ENCODE measurements at regions not wholly inside any gene's neighbourhood (a gene's known extent, or its start where the extent isn't known, plus 50 kb on each side); places are given as distances from the start of the nearest gene placed in this dataset.
A peak's percentile ranks its signal among the peaks of the same experiment; 100 is the strongest.

DNA sequence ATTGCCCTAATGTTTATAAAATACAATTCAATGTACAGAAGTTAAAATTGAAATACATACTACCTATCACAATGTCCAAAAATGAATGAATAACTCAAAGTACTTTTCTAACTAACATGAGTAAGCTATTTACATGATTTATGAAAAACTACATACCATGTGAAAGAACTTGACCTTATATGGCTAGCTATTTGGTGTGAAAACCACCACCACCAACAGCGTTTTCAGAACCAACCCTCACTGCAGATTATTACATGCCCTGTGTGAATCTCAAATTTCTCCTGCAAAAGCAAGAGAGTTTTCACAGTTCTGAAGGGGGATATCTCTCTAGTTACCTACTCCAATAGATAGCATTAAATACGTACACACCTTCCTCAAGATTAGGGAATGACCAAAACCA, 198.5 kb downstream of the SPATA18 start:
- peak overlapping the region; percentile 10 for H3K9ac ChIP-seq (ENCODE audit: low read length)
- no peak overlapping the region for H4K91ac ChIP-seq (ENCODE audit: low read length)
- no peak overlapping the region for H4K8ac ChIP-seq (ENCODE audit: low read length)
- peak overlapping the region in 1 of 2 experiments; percentile 52 for H3K4me3 ChIP-seq (ENCODE audit: insufficient read depth in 1 of 2, low read depth in 1 of 2, low read length in 2 of 2)
- H3K18ac ChIP-seq (ENCODE audit: low read depth in 1 of 2, low read length in 2 of 2) = no peak overlapping the region
- 49% methylated on average over 1 of the region's 2 CpGs for WGBS
- peaks cover 27% of the 10 kb centered on the region for H3K9me3 ChIP-seq (ENCODE audit: control insufficient read depth, low read length)
- DNase-seq = no peak
- H3K4me1 ChIP-seq (ENCODE audit: control insufficient read depth, insufficient read depth, low read depth, low read length) = no peaks in the 10 kb centered on the region
- H3K4ac ChIP-seq (ENCODE audit: low read depth in 1 of 2, low read length in 2 of 2) = no peak overlapping the region
- H2AK5ac ChIP-seq (ENCODE audit: low read length, severe bottlenecking) = no peak overlapping the region
- H3K79me1 ChIP-seq (replicated peaks; ENCODE audit: low read length, poor library complexity, severe bottlenecking) = no peaks in the 10 kb centered on the region
- H2BK5ac ChIP-seq (ENCODE audit: low read depth, low read length, poor library complexity, severe bottlenecking) = no peak overlapping the region
- no peak overlapping the region for H3K23ac ChIP-seq (ENCODE audit: low read length in 2 of 2)
- H3K27ac ChIP-seq (ENCODE audit: low read length, poor library complexity, severe bottlenecking) = peak overlapping the region; percentile 27
- no peak overlapping the region for H2BK15ac ChIP-seq (ENCODE audit: low read depth, poor library complexity, severe bottlenecking)
- no peaks in the 10 kb centered on the region for H3K27me3 ChIP-seq (ENCODE audit: control insufficient read depth in 1 of 2, insufficient read depth in 1 of 2, low read length in 2 of 2)
- no peak overlapping the region for H3K4me2 ChIP-seq (ENCODE audit: low read length, poor library complexity, severe bottlenecking)
- no peak overlapping the region for H2BK120ac ChIP-seq (ENCODE audit: low read depth, low read length)
- H2AFZ ChIP-seq (ENCODE audit: low read depth, low read length) = no peak overlapping the region
- H3K36me3 ChIP-seq (ENCODE audit: control insufficient read depth in 1 of 2, insufficient read depth in 2 of 2, low read depth in 1 of 2, low read length in 2 of 2) = no peaks in the 10 kb centered on the region
- no peak overlapping the region for H2BK12ac ChIP-seq (ENCODE audit: low read length in 2 of 2)
- no peak overlapping the region for H3K14ac ChIP-seq (ENCODE audit: low read length in 2 of 2)

DNA sequence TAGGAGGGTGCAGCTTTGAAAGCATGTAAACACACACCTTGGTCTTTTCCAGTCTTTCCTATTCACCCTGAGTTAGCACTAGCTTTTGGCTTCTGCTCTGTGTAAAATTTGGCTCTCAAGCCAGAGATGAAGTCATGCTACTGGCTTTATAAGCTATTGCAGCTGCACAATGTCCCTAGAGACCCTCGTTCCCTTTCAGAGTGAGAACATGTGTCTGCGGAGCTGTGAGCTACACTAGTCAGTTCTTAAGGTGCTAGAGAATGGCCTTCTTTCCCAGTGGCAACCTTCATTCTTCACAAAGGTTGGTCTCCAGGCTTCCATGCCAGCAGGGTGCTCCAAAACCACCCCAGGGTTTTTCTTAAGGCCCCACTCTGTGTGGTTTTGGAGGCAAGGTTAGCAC, 199.1 kb downstream of the SPATA18 start:
- no peak overlapping the region for H4K8ac ChIP-seq (ENCODE audit: low read length)
- 45% methylated on average over 2 of the region's 2 CpGs for WGBS

DNA sequence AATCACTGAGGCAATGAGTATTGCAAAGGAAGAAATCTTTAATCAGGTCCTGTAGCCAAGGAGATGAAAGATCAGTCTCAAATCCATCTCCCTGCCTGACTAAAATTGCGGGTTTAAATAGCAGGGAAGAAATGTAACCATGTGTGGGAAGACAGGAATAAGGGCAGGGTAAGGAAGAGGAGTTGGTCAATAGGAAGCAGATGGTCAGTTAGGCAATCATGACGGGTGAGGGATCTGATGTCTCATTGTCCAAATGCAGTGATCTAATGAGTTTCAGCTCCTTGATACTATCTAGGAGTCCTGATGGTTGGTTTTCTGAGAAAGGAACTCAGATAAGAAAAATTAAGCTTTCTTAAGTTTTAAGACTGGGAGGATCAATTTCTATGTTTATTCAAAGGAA, 200.8 kb downstream of the SPATA18 start:
- H3K18ac ChIP-seq (ENCODE audit: low read depth in 1 of 2, low read length in 2 of 2) = no peak overlapping the region
- no peaks in the 10 kb centered on the region for H3K27me3 ChIP-seq (ENCODE audit: control insufficient read depth in 1 of 2, insufficient read depth in 1 of 2, low read length in 2 of 2)
- no peak overlapping the region for H3K9ac ChIP-seq (ENCODE audit: low read length)
- no peak overlapping the region for H2BK12ac ChIP-seq (ENCODE audit: low read length in 2 of 2)
- no peak overlapping the region for H3K4me2 ChIP-seq (ENCODE audit: low read length, poor library complexity, severe bottlenecking)
- 88% methylated on average over 2 of the region's 2 CpGs for whole genome bisulfite sequencing
- H3K23ac ChIP-seq (ENCODE audit: low read length in 2 of 2) = no peak overlapping the region
- no peaks in the 10 kb centered on the region for H3K4me1 ChIP-seq (ENCODE audit: control insufficient read depth, insufficient read depth, low read depth, low read length)
- H4K8ac ChIP-seq (ENCODE audit: low read length) = no peak overlapping the region
- no peak overlapping the region for H2AFZ ChIP-seq (ENCODE audit: low read depth, low read length)
- H3K27ac ChIP-seq (ENCODE audit: low read length, poor library complexity, severe bottlenecking) = no peak overlapping the region
- peak overlapping the region in 1 of 2 experiments; percentile 37 for H3K4me3 ChIP-seq (ENCODE audit: insufficient read depth in 1 of 2, low read depth in 1 of 2, low read length in 2 of 2)
- H2BK120ac ChIP-seq (ENCODE audit: low read depth, low read length) = no peak overlapping the region
- H2BK15ac ChIP-seq (ENCODE audit: low read depth, poor library complexity, severe bottlenecking) = no peak overlapping the region
- no peak for DNase-seq
- H3K4ac ChIP-seq (ENCODE audit: low read depth in 1 of 2, low read length in 2 of 2) = no peak overlapping the region
- H3K9me3 ChIP-seq (ENCODE audit: control insufficient read depth, low read length) = peaks cover 27% of the 10 kb centered on the region
- no peak overlapping the region for H4K91ac ChIP-seq (ENCODE audit: low read length)
- H2AK5ac ChIP-seq (ENCODE audit: low read length, severe bottlenecking) = no peak overlapping the region
- no peaks in the 10 kb centered on the region for H3K36me3 ChIP-seq (ENCODE audit: control insufficient read depth in 1 of 2, insufficient read depth in 2 of 2, low read depth in 1 of 2, low read length in 2 of 2)
- no peak overlapping the region for H3K14ac ChIP-seq (ENCODE audit: low read length in 2 of 2)
- no peak overlapping the region for H2BK5ac ChIP-seq (ENCODE audit: low read depth, low read length, poor library complexity, severe bottlenecking)
- no peaks in the 10 kb centered on the region for H3K79me1 ChIP-seq (replicated peaks; ENCODE audit: low read length, poor library complexity, severe bottlenecking)

More for the DNA sequence above, 199.1 kb downstream of the SPATA18 start:
- H4K91ac ChIP-seq (ENCODE audit: low read length) = no peak overlapping the region
- peak overlapping the region; percentile 10 for H3K9ac ChIP-seq (ENCODE audit: low read length)
- no peak overlapping the region for H3K14ac ChIP-seq (ENCODE audit: low read length in 2 of 2)
- no peaks in the 10 kb centered on the region for H3K27me3 ChIP-seq (ENCODE audit: control insufficient read depth in 1 of 2, insufficient read depth in 1 of 2, low read length in 2 of 2)
- H3K9me3 ChIP-seq (ENCODE audit: control insufficient read depth, low read length) = peaks cover 27% of the 10 kb centered on the region
- no peaks in the 10 kb centered on the region for H3K79me1 ChIP-seq (replicated peaks; ENCODE audit: low read length, poor library complexity, severe bottlenecking)
- H2BK120ac ChIP-seq (ENCODE audit: low read depth, low read length) = no peak overlapping the region
- no peak overlapping the region for H2BK5ac ChIP-seq (ENCODE audit: low read depth, low read length, poor library complexity, severe bottlenecking)
- no peak overlapping the region for H3K27ac ChIP-seq (ENCODE audit: low read length, poor library complexity, severe bottlenecking)
- no peak overlapping the region for H3K18ac ChIP-seq (ENCODE audit: low read depth in 1 of 2, low read length in 2 of 2)
- no peak overlapping the region for H3K4ac ChIP-seq (ENCODE audit: low read depth in 1 of 2, low read length in 2 of 2)
- H3K36me3 ChIP-seq (ENCODE audit: control insufficient read depth in 1 of 2, insufficient read depth in 2 of 2, low read depth in 1 of 2, low read length in 2 of 2) = no peaks in the 10 kb centered on the region
- no peaks in the 10 kb centered on the region for H3K4me1 ChIP-seq (ENCODE audit: control insufficient read depth, insufficient read depth, low read depth, low read length)
- no peak overlapping the region for H2AFZ ChIP-seq (ENCODE audit: low read depth, low read length)
- peak overlapping the region in 1 of 2 experiments; percentile 52 for H3K4me3 ChIP-seq (ENCODE audit: insufficient read depth in 1 of 2, low read depth in 1 of 2, low read length in 2 of 2)
- no peak for DNase-seq
- H3K4me2 ChIP-seq (ENCODE audit: low read length, poor library complexity, severe bottlenecking) = no peak overlapping the region
- no peak overlapping the region for H2BK15ac ChIP-seq (ENCODE audit: low read depth, poor library complexity, severe bottlenecking)
- H2BK12ac ChIP-seq (ENCODE audit: low read length in 2 of 2) = no peak overlapping the region
- H2AK5ac ChIP-seq (ENCODE audit: low read length, severe bottlenecking) = no peak overlapping the region
- no peak overlapping the region for H3K23ac ChIP-seq (ENCODE audit: low read length in 2 of 2)

DNA sequence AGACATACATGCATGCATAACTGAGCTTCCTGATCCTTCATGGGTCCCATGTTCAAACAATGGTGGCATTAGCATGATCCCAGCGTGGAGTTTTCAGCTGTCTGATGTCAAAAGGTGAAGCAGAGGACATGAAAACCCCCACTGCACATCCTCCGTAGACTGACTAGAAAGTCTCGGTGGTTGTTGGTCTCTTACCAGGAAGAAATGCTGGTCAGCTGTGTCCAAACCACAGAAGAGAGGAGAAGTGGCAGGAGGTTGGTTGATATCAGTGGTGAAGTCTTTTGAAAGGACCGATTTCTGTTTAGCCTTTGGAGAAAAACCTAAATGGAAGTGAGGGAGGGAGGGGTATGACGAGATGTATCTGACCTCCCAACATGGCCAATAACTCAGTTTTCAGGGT, 201.9 kb downstream of the SPATA18 start:
- no peak overlapping the region for H3K14ac ChIP-seq (ENCODE audit: low read length in 2 of 2)
- no peak overlapping the region for H2BK12ac ChIP-seq (ENCODE audit: low read length in 2 of 2)
- no peak overlapping the region for H3K27ac ChIP-seq (ENCODE audit: low read length, poor library complexity, severe bottlenecking)
- no peak overlapping the region for H2BK5ac ChIP-seq (ENCODE audit: low read depth, low read length, poor library complexity, severe bottlenecking)
- no peak overlapping the region for H3K4ac ChIP-seq (ENCODE audit: low read depth in 1 of 2, low read length in 2 of 2)
- H4K91ac ChIP-seq (ENCODE audit: low read length) = no peak overlapping the region
- H3K79me1 ChIP-seq (replicated peaks; ENCODE audit: low read length, poor library complexity, severe bottlenecking) = no peaks in the 10 kb centered on the region
- H2AFZ ChIP-seq (ENCODE audit: low read depth, low read length) = no peak overlapping the region
- H3K4me2 ChIP-seq (ENCODE audit: low read length, poor library complexity, severe bottlenecking) = no peak overlapping the region
- H3K36me3 ChIP-seq (ENCODE audit: control insufficient read depth in 1 of 2, insufficient read depth in 2 of 2, low read depth in 1 of 2, low read length in 2 of 2) = no peaks in the 10 kb centered on the region
- H4K8ac ChIP-seq (ENCODE audit: low read length) = no peak overlapping the region
- no peak overlapping the region for H2BK15ac ChIP-seq (ENCODE audit: low read depth, poor library complexity, severe bottlenecking)
- H3K27me3 ChIP-seq (ENCODE audit: control insufficient read depth in 1 of 2, insufficient read depth in 1 of 2, low read length in 2 of 2) = no peaks in the 10 kb centered on the region
- no peak for DNase-seq
- peaks cover 27% of the 10 kb centered on the region for H3K9me3 ChIP-seq (ENCODE audit: control insufficient read depth, low read length)
- no peak overlapping the region for H3K23ac ChIP-seq (ENCODE audit: low read length in 2 of 2)
- no peak overlapping the region for H3K9ac ChIP-seq (ENCODE audit: low read length)
- H3K4me3 ChIP-seq (ENCODE audit: insufficient read depth in 1 of 2, low read depth in 1 of 2, low read length in 2 of 2) = peak overlapping the region in 1 of 2 experiments; percentile 37
- H2BK120ac ChIP-seq (ENCODE audit: low read depth, low read length) = no peak overlapping the region
- H3K18ac ChIP-seq (ENCODE audit: low read depth in 1 of 2, low read length in 2 of 2) = no peak overlapping the region
- H2AK5ac ChIP-seq (ENCODE audit: low read length, severe bottlenecking) = no peak overlapping the region
- 56% methylated on average over 4 of the region's 5 CpGs for WGBS
- H3K4me1 ChIP-seq (ENCODE audit: control insufficient read depth, insufficient read depth, low read depth, low read length) = no peaks in the 10 kb centered on the region

All from mesenchymal stem cell (in vitro differentiated cells and primary cell).